ENCODE measurements at regions not wholly inside any gene's neighbourhood (a gene's known extent, or its start where the extent isn't known, plus 50 kb on each side); places are given as distances from the start of the nearest gene placed in this dataset.

GRCh38 chr2:199509403-199509802 lies 51.7 kb upstream of the SATB2 start:
- TF ChIP-seq CTCF (IDR thresholded peaks at IDR 0.05), result no peak
- Histone ChIP-seq H3K27me3 (replicated peaks; ENCODE audit: insufficient read depth) (no peaks in the 10 kb centered on the region), H3K9me3 (no peaks in the 10 kb centered on the region), H3K27ac (no peak overlapping the region), H3K4me1 (ENCODE audit: control insufficient read depth in 1 of 2, low read depth in 2 of 2) (no peaks in the 10 kb centered on the region), H3K4me3 (no peak overlapping the region), H3K36me3 (no peaks in the 10 kb centered on the region)
- ATAC-seq (ENCODE audit: insufficient number of reproducible peaks, low FRiP score, low read depth) (no peak), DNase-seq (ENCODE audit: low spot score) (no peak)

Measured in thoracic aorta (tissue), 2 donors.